Renal pelvis (tissue), 1 donor: ENCODE measurements at regions not wholly inside any gene's neighbourhood (a gene's known extent, or its start where the extent isn't known, plus 50 kb on each side); places are given as distances from the start of the nearest gene placed in this dataset.

Experiments used
- DNase-seq: peaks from one replicate; pipeline ENCODE4 v3.0.0-alpha.2; 2013

DNA sequence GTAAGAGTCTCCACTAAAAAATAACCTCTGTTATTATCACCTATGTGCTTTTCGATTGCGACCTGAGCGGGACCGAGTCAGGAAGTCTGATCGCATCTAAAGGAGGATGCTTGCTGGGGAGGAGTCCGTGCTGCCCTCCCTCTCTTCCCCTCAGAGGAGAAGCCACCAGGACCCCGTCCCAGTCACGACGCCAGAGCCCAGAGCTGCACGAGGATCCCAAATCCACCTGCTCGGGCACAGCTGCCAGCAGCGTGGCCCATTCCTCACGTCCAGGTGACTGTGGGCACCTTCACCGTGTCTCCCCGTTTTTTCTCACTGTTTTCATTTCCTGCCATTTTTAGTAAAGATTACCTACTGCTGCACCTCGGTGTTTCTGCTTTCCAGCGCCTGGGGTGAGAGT is 390.3 kb downstream of the BRD1 start:
- DNase-seq, result no peak

DNA sequence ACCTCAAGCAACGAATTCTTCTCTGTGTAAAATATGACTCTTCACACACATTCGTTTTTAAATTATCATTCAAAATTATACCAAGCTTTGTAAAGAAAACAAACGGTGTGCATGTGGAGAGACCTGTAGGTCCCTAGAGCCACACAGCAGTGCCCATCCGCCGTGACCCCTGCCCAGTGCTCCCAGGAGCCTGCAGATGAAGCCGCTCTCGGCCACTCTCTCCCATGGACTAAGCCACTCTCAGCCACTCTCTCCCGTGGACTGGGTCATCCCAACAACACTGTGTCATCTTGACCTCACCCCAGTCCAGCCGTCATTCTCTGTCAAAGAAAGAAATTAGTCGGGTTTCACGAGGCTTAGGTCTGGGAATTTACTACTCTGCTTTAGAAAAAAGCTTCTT is 391.6 kb downstream of the BRD1 start:
- no peak for DNase-seq

DNA sequence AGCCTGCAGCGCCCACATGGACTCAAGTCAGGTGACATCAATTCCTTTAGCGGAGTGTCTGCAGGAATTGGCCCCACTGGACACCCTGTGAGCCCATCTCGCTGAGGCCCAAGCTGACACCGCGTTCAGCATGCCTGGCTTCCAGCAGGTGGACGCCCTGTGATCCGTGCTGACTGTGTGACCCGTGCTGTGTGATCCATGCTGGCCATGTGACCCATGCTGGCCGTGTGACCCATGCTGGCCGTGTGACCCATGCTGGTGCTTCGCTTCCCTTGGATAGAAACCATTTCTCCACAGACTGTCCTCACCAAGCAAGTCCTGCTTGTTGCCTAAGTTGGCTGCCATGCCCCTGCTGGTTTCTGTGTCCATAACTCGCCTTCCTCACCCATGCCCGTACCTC is 392.1 kb downstream of the BRD1 start:
- DNase-seq, result no peak

DNA sequence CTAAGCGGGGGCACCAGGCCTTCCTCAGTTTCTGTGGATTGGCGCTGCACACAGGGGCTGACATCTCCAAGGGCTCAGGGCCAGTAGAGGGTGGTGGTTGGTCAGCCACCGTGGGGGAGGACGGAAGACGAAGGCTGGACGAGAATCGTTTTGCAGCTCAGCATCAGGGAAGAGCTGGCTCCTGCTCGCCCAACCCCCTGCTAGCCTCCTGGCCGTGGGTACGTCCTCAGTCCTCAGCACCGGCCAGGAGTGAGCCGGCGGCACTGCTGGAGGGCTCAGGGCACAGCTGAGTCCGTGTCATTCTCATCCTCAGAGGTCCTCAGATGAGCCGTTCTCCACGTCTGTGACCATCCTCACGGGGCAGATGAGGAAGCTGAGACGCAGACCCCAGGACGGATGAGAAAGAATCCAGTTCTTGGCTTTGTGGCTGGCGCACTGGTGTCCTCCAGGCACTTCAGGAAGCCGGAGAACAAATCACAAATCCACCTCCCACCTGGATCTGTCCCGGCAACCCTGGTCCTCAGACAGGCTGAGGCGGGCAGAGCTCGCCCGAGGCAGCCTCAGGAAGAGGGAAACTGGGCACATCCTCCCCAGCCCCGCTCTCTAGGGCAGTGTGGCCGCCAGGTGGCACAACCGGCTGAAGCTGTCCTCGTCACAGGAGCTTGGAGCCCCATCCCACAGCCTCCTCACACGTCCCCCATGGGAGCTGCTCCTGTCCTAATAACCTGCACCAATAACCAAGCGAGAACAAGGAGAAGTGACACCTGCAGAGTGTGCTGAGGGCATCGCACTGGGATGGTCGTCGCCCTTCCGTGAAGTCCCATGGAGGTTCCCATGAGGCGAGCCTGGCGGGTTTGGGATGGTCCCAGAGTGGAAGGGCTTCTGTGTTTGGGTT is 393.7 kb downstream of the BRD1 start:
- DNase-seq, result no peak

DNA sequence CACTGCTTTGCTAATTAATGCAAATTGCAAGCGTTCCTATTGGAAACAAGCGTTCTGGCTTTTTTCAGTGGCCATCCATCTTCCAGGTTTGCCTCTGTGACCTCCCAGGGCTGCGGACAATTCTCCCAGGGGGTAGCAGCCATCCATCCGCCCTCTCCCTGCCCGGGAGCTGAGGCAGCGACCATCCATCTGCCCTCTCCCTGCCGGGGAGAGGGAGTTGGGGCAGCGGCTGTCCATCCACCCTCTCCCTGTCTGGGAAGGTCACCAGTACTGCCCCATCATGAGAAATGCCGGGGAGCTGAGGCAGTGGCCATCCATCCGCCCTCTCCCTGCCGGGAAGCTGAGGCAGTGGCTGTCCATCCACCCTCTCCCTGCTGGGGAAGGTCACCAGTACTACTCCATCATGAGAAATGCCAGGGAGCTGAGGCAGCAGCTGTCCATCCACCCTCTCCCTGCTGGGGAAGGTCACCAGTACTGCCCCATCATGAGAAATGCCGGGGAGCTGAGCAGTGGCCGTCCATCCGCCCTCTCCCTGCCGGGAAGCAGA is 394.7 kb downstream of the BRD1 start:
- no peak for DNase-seq

DNA sequence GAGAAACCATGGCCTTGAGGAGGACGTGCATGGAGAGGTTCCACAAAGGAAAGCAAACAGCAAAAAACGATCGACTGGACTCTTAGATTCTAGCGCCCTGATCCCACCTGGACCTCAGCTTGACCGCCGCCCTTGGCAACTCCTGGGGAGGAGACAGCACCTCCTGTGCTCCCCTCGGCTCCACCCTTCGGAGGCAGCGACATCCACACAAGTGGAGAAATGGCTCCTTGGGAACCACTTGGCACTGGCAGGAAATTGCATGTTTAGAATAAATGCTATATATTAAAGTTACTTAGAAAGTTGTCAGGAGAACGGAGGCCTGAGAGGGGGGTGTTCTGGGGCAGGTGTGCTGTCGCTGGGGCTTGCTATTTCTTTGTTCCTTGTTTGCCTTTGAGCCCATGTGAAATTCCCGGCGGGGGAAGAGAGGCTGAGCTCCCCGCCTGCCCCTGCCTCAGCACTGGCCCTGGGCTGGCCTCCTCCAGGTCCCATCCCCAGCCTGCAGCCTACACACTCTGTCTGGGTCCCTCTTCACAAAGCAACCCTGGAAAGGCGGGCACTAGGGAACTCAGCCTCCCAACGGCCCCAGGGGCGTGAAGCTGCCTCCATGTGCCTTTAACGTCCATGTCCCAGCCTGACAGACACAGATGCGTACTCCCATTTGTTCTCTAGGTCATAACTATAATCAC is 395.3 kb downstream of the BRD1 start:
- DNase-seq, result no peak

DNA sequence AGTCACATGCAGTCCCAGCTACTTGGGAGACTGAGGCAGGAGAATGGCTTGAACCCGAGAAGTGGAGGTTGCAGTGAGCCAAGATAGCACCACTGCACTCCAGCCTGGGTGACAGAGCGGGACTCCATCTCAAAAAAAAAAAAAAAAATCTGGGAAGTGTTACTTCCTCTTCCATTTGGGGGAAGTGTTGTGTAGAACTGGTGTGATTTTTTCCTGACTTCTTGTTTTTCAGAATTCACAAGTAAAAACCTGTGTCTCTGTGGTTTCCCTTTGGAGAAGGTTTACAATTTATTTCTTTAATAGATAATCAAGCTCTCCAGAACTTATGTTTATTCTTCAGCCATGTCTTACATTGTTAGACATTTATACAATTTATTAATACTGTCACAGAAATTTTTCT is 396.1 kb downstream of the BRD1 start:
- DNase-seq, result no peak

DNA sequence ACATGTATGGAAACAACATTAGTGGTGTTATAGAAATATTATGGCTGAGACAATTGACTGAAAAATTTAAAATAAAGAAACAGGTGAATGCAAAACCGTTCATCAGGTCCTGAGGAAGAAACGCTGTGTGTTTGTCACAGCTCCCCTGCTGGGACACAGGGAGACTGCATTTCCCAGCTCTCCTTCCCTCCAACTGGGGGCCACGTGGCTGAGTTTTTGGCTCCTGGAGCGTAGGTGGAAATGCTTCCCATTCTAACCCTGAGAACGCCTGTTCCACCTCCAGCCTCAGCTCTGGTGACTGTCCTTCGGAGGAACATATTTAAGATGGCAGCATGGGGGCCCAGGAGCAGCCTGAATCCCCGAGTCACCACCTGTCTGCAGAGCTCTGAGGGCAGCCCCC is 398.6 kb downstream of the BRD1 start:
- no peak for DNase-seq

DNA sequence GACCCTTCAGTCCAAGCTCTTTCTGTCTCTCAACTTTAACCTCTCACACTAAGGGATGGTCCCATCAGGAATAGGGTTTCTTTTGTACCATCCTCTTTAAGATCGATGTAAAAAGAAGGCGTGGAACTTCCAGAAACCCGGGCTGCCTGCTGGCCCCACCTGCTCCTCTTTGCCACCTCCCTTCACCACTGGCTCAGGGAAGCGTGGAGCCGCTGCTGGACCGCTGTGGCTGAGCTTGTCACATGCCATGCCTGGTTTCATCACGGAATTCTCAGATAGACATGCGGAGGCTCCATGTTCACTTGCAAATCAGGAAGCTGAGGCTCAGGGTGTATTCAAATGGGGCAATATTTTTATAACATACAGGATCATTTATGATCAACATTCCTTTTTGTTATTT is 399.7 kb downstream of the BRD1 start:
- DNase-seq, result no peak

DNA sequence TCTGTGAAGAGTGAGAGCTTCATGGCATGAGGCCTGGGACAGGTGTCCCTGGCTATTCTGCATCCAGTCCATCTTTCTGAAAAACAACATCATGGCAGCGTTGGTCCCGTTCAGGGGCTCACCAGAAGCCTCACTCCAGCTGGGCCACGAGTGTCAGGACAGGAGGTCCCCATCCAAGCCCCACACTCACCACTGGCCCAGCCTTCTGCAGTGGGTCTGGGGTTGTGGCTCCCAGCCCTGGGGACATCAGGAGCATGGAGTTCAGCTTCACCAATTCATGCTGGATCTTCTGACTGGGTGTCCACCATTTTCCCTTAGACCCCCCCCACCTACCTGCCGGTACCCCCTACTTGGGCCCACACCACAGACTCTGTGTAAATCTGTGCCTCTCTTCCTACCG is 400.3 kb downstream of the BRD1 start:
- DNase-seq, result no peak

DNA sequence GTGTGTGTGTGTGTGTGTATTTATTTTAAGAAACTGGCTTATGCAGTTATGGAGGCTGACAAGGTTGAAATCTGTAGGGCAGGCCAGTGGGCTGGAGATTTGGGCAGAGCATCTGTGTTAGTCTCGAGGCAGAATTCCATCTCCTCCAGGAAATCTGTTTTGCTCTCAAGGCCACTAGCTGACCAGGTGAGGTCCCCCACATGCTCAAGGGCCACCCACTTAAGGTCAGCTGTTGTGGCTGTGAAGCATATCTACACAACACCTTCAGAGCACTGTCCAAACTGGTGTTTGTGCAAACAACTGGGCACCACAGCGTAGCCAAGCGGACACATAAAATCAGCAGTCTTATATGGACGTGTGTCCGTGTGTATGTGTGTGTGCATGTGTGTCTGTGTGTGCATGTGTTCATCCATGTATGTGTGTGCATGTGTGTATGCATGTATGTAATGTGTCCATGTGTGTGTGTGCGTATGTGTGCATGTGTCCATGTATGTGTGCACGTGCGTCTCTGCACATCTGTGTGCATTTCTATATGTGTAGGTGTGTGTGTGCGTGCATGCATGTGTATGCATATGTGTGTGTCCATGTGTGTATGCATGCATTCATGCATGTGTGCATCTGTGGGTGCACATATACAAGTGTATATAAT is 400.9 kb downstream of the BRD1 start:
- no peak for DNase-seq

DNA sequence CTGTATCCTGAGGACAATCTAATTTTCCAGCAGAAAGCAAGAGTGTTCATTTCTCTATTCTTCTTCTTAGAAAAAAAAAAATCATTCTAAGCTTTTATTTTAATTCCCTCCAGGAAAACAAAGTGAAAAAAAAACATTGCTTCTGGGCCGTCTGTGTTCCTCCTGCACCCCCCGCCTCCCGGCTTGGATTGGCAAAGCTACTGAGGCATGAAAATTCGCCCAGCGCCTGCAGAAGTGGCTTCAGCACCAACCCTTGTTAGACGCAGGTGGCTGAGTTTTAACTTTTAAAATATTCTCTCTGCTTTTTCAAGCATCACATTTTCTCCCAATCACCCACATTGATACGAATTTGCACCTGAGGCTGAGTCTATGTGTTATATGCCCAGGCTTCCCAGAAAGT is 401.6 kb downstream of the BRD1 start:
- no peak for DNase-seq

DNA sequence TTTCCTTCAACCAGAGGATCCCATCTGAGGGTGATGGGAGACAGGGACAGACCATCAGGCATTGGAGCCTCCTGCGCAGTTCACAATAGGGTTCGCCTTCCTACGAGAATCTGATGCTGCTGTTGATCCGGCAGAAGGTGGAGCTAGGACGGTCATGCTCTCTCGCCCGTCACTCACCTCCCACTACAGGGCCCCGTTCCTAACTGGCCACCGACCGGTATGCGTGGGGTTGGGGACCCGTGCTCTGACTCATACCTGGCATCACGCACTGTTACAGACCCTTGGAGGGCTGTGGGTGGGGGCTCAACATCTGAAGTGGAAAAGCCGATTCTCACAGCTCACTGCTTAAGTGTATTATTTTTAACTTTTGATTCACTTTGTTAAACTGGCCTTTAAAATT is 402.3 kb downstream of the BRD1 start:
- DNase-seq, result no peak

DNA sequence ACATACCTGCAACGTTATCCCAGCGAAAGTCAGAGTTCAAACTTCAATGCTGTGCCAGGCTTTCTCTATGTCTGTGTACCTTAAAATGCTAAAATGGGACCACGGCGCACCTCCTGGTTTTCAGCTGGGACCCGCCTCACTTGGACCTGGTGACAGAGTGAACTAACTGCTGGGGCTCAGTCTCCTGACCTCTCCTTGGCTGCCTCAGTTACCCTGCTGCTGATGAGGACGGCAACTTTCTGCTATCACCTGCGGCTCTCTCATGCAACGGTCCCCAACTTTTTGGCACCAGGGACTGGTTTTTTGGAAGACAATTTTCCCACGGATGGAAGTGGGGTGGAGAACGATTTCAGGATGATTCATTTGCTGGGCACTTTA is 402.8 kb downstream of the BRD1 start:
- no peak for DNase-seq

DNA sequence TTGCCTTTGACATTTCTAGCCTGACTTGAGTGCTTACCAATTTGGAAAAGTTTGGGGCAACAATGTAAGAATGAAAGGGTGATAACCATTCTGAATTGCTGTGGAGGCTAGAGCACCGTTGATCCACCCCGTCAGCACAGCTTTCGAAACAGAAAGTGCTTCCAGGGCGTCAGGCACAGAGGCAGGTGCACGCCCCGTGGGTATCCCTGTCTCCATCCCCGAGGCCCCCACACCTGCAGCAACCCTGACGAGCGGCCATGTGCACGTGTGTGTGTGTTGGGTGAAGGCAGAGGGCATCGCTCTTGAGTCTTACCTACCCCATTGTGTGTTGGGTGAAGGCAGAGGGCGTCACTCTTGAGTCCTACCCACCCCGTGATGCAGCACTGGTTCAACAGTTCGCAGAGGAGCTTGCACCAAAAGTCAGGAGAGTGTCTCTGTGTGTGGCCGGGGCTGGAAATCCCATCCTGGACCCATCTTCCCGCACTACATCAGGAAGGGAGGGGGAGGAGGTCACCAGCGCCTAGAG is 404.5 kb downstream of the BRD1 start:
- no peak for DNase-seq

DNA sequence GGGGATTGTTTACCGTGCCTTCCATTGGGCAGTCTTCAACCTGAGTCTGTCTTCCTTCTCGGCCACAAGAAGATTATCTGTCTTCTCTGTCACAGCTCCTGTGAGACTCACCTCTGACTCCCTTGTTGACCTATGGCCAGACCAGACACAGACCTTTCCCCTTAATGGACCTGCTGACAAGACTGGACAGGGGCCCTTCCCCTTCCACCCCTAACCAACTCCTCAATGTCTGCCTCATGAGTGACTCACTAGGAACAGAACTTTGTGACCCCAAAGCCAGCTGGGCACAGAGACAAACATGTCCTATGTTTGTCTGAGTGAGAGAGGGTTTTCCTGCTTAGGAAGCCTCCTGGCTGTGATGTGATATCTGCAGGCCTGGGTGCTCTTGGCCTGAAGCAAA is 405.0 kb downstream of the BRD1 start:
- DNase-seq, result no peak

DNA sequence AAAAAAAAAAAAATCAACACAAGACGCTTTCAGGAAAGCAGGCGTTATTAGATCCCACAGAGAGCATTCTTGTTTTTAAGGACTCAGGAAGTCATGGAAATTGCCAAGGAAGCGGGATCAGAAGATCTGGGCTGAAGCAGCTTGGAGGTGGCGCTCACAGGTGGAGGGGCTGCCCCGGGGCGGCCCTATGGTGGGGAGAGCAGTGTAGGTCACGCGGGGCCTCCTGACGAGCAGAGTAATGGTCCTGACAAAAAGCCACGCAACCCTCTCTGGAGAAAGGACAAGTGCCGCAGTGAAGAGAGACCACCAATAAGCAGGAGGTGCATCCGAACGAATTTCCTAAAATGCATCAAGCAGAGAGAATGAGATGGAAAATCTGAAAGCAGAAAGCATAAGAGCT is 407.0 kb downstream of the BRD1 start:
- no peak for DNase-seq

DNA sequence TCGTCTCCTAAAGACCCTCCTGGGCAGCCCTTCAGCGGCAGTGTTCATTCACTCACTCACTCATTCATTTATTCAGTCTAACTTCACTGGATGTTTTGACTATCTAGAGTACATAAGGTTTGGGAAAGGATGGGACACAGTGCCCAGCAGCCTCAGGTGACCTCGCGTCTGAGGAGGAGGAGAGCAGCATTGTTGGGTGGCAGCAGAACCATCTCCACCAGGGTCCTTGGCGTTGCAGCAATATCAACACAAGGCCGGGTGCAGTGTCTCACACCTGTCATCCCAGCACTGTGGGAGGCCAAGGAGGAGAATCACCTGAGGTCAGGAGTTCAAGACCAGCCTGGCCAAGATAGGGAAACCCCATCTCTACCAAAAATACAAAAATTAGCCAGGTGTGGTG is 408.0 kb downstream of the BRD1 start:
- no peak for DNase-seq

DNA sequence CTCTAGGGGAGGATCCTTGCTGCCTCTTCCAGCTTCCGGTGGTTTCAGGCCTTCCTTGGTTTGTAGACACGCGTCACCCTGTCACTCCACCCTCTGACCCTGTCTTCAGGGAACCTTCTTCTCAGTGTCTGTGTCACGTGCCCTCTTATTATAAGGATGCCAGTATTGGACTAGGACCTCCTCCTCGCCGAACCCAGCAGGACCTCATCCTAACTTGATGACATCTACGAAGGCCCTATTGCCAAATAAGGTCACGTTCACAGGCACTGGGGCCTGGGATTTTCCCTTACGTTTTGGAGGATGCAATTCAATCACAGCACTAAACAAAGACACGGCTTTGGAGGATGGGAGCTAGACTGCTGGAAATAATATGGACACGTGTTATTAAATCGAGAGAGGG is 408.7 kb downstream of the BRD1 start:
- DNase-seq, result no peak

DNA sequence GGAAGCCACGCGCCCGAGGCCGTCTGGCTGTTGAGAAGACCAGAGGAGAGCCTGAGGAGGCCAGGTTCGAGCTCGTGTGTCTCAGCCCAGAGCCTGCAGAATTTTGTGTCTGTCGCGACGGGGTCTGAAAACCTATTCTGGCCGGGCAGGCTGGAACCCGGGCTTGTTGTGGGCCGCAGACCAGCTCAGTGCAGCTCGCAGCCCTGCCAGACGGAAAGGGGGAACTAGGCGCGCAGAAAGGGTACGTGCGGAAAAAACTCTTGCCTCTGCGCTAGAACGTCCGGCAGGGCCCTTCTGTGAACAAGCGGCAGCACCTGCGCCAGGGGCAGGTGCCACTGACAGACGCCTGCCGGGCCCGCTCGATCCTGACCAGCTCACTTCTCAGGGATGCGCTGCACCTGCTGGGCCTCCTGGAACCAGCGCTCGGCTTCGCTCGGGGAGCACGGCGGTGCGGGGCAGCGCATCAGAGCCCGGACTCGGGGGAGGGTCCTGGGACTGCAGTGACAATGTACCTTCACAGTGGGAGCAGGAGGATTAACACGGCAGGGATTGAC is 409.3 kb downstream of the BRD1 start:
- no peak for DNase-seq

DNA sequence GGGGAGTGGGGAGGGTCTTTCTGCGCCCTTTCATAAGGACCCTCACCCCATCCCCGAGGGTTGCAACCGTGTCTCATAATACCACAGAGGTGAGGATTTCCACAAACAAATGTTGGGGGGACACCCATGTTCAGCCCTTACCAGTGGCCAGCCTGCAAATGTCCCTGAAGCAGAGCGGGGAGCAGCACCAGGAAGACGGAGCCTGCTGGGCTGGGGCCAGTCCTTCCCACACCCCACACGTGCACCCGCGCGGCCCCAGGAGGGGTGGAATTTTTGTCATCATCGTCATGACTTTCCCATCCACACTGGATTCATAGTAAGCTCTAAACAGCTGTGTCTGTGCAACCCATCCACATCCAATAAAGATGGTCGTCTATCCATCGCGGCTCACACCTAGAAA is 409.8 kb downstream of the BRD1 start:
- DNase-seq, result no peak

DNA sequence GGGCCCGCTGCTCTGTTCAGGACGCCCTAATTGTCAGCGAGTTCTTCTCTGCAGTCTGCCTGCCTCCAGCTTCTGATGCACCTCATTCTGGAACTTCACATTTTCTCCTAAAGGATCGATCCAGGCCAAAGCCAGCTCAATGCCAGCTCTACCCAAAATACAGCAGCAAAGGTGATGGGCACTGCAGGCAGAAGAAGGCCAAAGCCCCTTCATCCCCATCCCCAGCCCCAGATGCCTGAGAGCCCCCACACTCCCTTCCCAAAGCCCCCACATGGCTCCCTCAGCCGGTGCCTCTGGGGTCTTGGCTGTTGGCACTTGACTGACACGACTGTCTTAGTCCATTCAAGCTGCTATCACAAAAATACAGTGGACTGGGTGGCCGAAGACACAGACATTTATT is 410.3 kb downstream of the BRD1 start:
- DNase-seq, result no peak
